DND-41 (cell line): ENCODE measurements at regions not wholly inside any gene's neighbourhood (a gene's known extent, or its start where the extent isn't known, plus 50 kb on each side); places are given as distances from the start of the nearest gene placed in this dataset.

ENCODE experiments used
- ATAC-seq: fragments of 200-7000 bp; cut with Tn5 transposase; 3 replicates; pipeline ENCODE4 v1.9.1; 2021; ENCODE audit warnings: low read depth; ENCODE audit not compliant: insufficient read depth
- DNase-seq: peaks from one replicate; pipeline ENCODE4 v3.0.0-alpha.2; 2020
- H2AFZ ChIP-seq: 2 replicates; pipeline ENCODE4 v1.6.0; 2012; ENCODE audit warnings: low read depth, low read length
- H3K27ac ChIP-seq: 2 replicates; pipeline ENCODE4 v1.5.1; 2012; ENCODE audit warnings: low read length, inconsistent platforms
- H3K27me3 ChIP-seq: fragments of 200-600 bp; sonication (generic); 2 replicates; pipeline ENCODE4 v1.6.0; 2012; ENCODE audit warnings: low read length, mild to moderate bottlenecking, inconsistent platforms; ENCODE audit not compliant: insufficient read depth, poor library complexity
- H3K36me3 ChIP-seq: 2 replicates; pipeline ENCODE4 v1.5.1; 2012; ENCODE audit warnings: low read length, inconsistent platforms; ENCODE audit not compliant: insufficient read depth
- H3K4me1 ChIP-seq: 2 replicates; pipeline ENCODE4 v1.5.1; 2012; ENCODE audit warnings: mild to moderate bottlenecking, low read length; ENCODE audit not compliant: insufficient read depth
- H3K4me2 ChIP-seq: 2 replicates; pipeline ENCODE4 v1.6.0; 2012; ENCODE audit warnings: mild to moderate bottlenecking, moderate library complexity, low read length, inconsistent platforms; ENCODE audit not compliant: insufficient read depth
- H3K4me3 ChIP-seq, 2 experiments: fragments of 200-600 bp in 1 of 2; shearing (Covaris generic) in 1 of 2; 2 replicates each; pipeline ENCODE4 v1.5.1; 2012 to 2016; ENCODE audit warnings: inconsistent platforms in 2 of 2, low read length in 2 of 2, mild to moderate bottlenecking in 2 of 2, low read depth in 1 of 2, moderate library complexity in 1 of 2
- H3K79me2 ChIP-seq: 2 replicates; pipeline ENCODE4 v1.6.0; 2012; ENCODE audit warnings: low read length, inconsistent platforms; ENCODE audit not compliant: insufficient read depth
- H3K9ac ChIP-seq: 2 replicates; pipeline ENCODE4 v1.6.0; 2012; ENCODE audit warnings: low read depth, mild to moderate bottlenecking, inconsistent platforms, low read length, moderate library complexity
- H3K9me3 ChIP-seq: 2 replicates; pipeline ENCODE4 v1.5.1; 2012; ENCODE audit warnings: low read length, moderate library complexity, mild to moderate bottlenecking, inconsistent platforms; ENCODE audit not compliant: insufficient read depth, severe bottlenecking
- H4K20me1 ChIP-seq: 2 replicates; pipeline ENCODE4 v1.6.0; 2012; ENCODE audit warnings: low read length; ENCODE audit not compliant: insufficient read depth
- EZH2 ChIP-seq: IDR thresholded peaks from 3 replicates; pipeline ENCODE4 v1.6.1; 2012; ENCODE audit warnings: borderline replicate concordance, low read depth, mild to moderate bottlenecking, moderate library complexity, low read length, inconsistent platforms; ENCODE audit not compliant: severe bottlenecking
- TF ChIP-seq, protein P1 (sequence below): IDR thresholded peaks from 2 replicates; pipeline ENCODE4 v1.5.1; 2012; ENCODE audit warnings: borderline replicate concordance, low read length, moderate library complexity, mild to moderate bottlenecking; ENCODE audit not compliant: poor library complexity, severe bottlenecking; ENCODE audit errors: extremely low read depth

DNA sequence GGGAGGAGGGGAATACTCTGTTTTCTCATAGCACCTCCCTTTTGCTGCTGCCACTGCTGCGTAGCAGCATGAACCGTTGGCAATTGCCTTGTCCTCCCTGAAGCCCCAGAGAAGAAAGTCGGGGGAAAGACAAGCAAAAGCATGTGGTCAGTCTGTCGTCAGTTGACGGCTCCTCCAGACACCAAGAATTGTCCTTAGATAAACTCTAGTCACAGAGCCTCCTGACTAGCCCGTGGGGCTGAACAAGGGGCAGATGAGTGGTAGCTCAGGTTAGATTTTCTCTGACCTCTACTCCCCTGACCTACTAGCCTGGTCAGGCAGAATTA, 126.4 kb upstream of the HSD17B12 start:
- Histone ChIP-seq H2AFZ (no peak overlapping the region), H3K27ac (no peak overlapping the region), H3K9me3 (no peaks in the 10 kb centered on the region), H3K4me3 (no peak overlapping the region), H3K4me1 (peaks cover 7% of the 10 kb centered on the region), H3K9ac (no peak overlapping the region), H3K27me3 (peaks cover 5% of the 10 kb centered on the region), H4K20me1 (no peaks in the 10 kb centered on the region), H3K4me2 (no peak overlapping the region), H3K36me3 (no peaks in the 10 kb centered on the region), H3K79me2 (no peaks in the 10 kb centered on the region)
- no peak for TF ChIP-seq EZH2
- TF ChIP-seq, protein P1, sequence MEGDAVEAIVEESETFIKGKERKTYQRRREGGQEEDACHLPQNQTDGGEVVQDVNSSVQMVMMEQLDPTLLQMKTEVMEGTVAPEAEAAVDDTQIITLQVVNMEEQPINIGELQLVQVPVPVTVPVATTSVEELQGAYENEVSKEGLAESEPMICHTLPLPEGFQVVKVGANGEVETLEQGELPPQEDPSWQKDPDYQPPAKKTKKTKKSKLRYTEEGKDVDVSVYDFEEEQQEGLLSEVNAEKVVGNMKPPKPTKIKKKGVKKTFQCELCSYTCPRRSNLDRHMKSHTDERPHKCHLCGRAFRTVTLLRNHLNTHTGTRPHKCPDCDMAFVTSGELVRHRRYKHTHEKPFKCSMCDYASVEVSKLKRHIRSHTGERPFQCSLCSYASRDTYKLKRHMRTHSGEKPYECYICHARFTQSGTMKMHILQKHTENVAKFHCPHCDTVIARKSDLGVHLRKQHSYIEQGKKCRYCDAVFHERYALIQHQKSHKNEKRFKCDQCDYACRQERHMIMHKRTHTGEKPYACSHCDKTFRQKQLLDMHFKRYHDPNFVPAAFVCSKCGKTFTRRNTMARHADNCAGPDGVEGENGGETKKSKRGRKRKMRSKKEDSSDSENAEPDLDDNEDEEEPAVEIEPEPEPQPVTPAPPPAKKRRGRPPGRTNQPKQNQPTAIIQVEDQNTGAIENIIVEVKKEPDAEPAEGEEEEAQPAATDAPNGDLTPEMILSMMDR = no peak
- no peak for ATAC-seq
- no peak for DNase-seq

DNA sequence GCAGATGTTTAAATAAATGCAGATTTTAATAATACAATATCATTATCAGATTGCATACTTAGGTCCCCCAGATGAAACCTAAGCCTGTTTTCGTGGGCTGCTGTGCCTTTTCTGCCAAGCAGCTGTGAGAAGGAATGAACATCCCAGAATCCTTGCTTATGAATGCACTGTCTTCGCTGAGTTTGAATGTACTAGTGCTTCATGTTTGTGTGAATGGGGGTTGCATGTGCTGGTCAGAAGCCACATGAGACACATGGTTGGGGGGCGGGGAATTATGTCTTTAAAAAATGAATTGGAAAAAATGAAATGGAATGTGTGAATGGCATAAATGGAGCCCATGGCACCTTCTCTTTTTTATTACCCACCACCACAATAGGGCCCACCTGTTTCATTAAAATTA, 125.4 kb upstream of the HSD17B12 start:
- ATAC-seq = no peak
- Histone ChIP-seq H4K20me1 (no peaks in the 10 kb centered on the region), H3K4me2 (no peak overlapping the region)

DNA sequence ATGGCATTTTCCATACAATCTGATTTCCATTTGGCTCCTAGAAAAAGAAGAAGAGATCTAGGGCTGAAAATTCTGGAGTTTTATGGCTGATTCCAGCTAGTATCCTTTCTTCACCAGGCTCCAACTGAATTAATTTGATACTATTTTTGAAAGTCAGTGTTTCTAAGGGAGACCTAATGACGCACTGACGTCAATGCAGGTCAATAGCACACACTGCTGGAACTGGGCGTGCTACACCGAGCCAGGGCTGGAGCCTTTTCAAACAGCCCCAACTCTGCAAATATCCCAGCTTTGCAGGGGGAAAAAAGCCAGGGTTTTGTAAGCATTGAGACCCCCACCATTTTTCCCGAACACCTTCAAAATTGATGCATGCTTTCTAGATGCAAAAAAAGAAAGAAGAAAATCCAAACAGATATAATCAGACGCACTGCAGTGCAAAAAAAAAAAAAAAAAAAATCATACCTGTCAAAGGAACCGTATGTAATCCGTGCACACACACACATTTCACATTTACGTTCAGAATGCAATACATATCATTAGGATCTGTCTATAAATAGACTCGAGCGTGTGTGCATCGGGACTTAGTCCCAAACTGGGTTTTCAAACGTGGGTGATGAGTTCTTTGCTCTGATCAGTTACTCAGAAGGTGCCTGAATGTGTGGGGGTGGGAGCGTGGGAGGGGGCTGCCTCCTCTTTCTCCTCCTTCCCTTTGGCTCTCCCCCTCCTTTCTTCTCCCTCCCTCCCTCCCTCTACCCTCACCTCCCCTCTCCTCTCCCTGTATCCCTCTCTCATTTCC, 124.5 kb upstream of the HSD17B12 start:
- TF ChIP-seq EZH2 = no peak
- TF ChIP-seq, protein P1 = no peak
- Histone ChIP-seq H3K9me3 (no peaks in the 10 kb centered on the region), H4K20me1 (no peaks in the 10 kb centered on the region), H2AFZ (no peak overlapping the region), H3K4me2 (no peak overlapping the region), H3K4me3 (no peak overlapping the region), H3K27me3 (peaks cover 8% of the 10 kb centered on the region), H3K79me2 (no peaks in the 10 kb centered on the region), H3K36me3 (no peaks in the 10 kb centered on the region), H3K9ac (no peak overlapping the region), H3K4me1 (peaks cover 7% of the 10 kb centered on the region), H3K27ac (no peak overlapping the region)
- DNase-seq (no peak), ATAC-seq (no peak)

More for the DNA sequence above, 125.4 kb upstream of the HSD17B12 start:
- TF ChIP-seq EZH2 = no peak
- TF ChIP-seq, protein P1 = no peak
- Histone ChIP-seq H3K4me1 (peaks cover 7% of the 10 kb centered on the region), H2AFZ (no peak overlapping the region), H3K9me3 (no peaks in the 10 kb centered on the region), H3K9ac (no peak overlapping the region), H3K4me3 (no peak overlapping the region), H3K27ac (no peak overlapping the region), H3K36me3 (no peaks in the 10 kb centered on the region), H3K79me2 (no peaks in the 10 kb centered on the region), H3K27me3 (peaks cover 5% of the 10 kb centered on the region)
- no peak for DNase-seq
